Tibial artery (tissue), 4 donors: ENCODE measurements at regions not wholly inside any gene's neighbourhood (a gene's known extent, or its start where the extent isn't known, plus 50 kb on each side); places are given as distances from the start of the nearest gene placed in this dataset.
"Not testable (repeated sequence)": the region's sequence is repeated elsewhere in the genome, so short reads cannot be mapped to it uniquely, and the experiment has no call there.

Source experiments
- DNase-seq, 2 donors: peaks; one replicate each; pipeline ENCODE4 v3.0.0-alpha.2; 2019
- H3K27ac ChIP-seq, 2 donors: fragments of 200-600 bp; sonication (generic) in 1 of 2; 1 replicate in 1 of 2; 2 replicates in 1 of 2; pipeline ENCODE4 v1.5.1; 2018 to 2019; ENCODE audit warnings: mild to moderate bottlenecking in 1 of 2
- H3K27me3 ChIP-seq, 2 donors: fragments of 200-600 bp; sonication (generic) in 1 of 2; one replicate each; pipeline versions ENCODE4 v1.5.1 to v1.6.0; 2016 to 2019
- H3K36me3 ChIP-seq, 3 donors: fragments of 200-600 bp; sonication (generic) in 2 of 3; one replicate each; pipeline ENCODE4 v1.5.1; 2016 to 2019; ENCODE audit warnings: mild to moderate bottlenecking in 2 of 3
- H3K4me1 ChIP-seq, 4 donors: fragments of 200-600 bp; sonication (generic) in 2 of 4; 1 replicate in 3 of 4; 2 replicates in 1 of 4; pipeline ENCODE4 v1.5.1; 2016 to 2019
- H3K4me3 ChIP-seq, 2 donors: fragments of 200-600 bp; sonication (generic) in 1 of 2; 1 replicate in 1 of 2; 2 replicates in 1 of 2; pipeline ENCODE4 v1.5.1; 2018 to 2019; ENCODE audit warnings: mild to moderate bottlenecking in 2 of 2
- H3K9me3 ChIP-seq, 3 donors: fragments of 200-600 bp; sonication (generic) in 1 of 3; one replicate each; pipeline ENCODE4 v1.5.1; 2016 to 2019
- intact Hi-C: fragments of 100-400 bp; cut with DNase I; formaldehyde crosslinking; loops from one replicate; pipeline ENCODE4 v1.15.0; 2023; ENCODE audit warnings: low total_unique reads
- TF ChIP-seq, protein P1 (sequence below), 2 experiments: fragments of 200-600 bp in 1 of 2; fragments of 450-650 bp in 1 of 2; IDR thresholded peaks; one replicate each; pipeline ENCODE4 v1.5.1; 2017 to 2019; ENCODE audit warnings: antibody characterized with exemption in 2 of 2, mild to moderate bottlenecking in 1 of 2, moderate library complexity in 1 of 2

DNA sequence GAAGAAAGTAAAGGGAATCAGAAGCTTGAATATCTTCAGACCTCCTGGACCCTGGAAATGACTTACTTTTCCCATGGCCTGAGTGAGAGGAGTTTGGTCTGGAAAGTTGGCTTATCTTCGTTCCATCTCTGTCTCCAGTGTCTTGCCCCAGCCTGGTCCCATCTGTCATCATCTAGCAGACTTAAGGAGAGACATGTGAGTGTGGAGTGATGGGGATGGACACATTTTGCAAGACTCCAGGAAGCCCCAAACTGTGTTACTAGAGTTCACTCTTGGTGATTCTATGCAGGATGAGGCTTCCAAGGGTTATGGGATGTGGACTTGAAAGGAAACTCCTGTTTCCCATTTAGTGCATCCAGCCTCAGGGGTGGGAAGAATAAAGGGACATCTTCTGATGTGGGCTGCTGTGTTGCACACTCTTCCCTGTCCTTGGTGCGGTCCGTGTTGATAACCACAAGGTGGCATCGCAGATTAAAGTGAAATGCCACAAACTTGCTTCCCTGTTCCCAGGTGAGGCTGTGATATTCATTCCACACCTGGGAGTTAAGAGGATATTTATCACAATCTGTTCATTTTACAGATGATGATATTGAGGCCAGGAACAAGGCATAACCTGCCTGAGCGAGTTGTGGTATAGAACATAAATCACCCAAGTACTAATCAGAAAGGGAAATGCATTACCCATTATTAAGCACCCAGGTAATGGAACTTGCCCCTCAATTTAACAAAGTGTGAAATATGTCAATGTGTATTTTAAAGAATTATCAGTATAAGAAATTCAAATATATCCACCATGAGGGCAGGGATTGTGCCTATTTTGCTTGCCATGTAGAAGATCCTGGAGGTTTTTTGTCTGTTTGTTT lies 269.9 kb upstream of the PAPPA start:
- DNase-seq: no peak
- Histone ChIP-seq H3K27ac (no peak overlapping the region), H3K4me1 (peaks cover 0 to 3% (median 0%) of the 10 kb centered on the region in 4 donors), H3K9me3 (no peaks in the 10 kb centered on the region), H3K36me3 (no peaks in the 10 kb centered on the region), H3K27me3 (peaks cover 0 to 2% of the 10 kb centered on the region in 2 donors), H3K4me3 (no peak overlapping the region)
- TF ChIP-seq, protein P1, sequence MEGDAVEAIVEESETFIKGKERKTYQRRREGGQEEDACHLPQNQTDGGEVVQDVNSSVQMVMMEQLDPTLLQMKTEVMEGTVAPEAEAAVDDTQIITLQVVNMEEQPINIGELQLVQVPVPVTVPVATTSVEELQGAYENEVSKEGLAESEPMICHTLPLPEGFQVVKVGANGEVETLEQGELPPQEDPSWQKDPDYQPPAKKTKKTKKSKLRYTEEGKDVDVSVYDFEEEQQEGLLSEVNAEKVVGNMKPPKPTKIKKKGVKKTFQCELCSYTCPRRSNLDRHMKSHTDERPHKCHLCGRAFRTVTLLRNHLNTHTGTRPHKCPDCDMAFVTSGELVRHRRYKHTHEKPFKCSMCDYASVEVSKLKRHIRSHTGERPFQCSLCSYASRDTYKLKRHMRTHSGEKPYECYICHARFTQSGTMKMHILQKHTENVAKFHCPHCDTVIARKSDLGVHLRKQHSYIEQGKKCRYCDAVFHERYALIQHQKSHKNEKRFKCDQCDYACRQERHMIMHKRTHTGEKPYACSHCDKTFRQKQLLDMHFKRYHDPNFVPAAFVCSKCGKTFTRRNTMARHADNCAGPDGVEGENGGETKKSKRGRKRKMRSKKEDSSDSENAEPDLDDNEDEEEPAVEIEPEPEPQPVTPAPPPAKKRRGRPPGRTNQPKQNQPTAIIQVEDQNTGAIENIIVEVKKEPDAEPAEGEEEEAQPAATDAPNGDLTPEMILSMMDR (IDR thresholded peaks at IDR 0.05): peak; percentile 39 to 49
- intact Hi-C loops: loop anchor here (5.0 kb wide), 1 partner anchor 734 kb away; no protein-coding TSS in a partner anchor

DNA sequence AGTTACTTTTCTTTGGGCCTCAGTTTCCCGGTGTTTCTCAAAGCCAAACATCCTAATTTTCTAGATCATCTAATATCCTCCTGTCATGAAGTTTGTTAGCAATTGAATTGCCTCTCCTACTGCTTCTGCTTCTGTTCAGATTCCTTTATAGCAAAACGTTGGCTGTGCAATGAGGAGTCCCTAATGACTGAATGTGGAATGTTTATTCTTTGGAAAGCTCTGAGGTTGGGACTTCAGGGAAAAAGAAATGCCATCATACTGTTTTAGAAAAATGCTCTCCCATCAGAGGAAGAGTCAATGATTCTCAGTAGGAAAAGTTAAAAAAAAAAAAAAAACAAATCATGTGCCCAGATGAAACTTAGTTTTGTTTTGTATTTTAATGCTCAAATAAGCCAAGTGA lies 268.7 kb upstream of the PAPPA start:
- H3K27ac ChIP-seq: no peak overlapping the region
- intact Hi-C loops: loop anchor here (5.0 kb wide), 1 partner anchor 732 kb away; no protein-coding TSS in a partner anchor
- DNase-seq: no peak
- H3K9me3 ChIP-seq: no peaks in the 10 kb centered on the region
- no peaks in the 10 kb centered on the region for H3K27me3 ChIP-seq
- H3K4me1 ChIP-seq: peaks cover 0 to 3% (median 0%) of the 10 kb centered on the region in 4 donors
- TF ChIP-seq, protein P1 (IDR thresholded peaks at IDR 0.05): no peak
- no peaks in the 10 kb centered on the region for H3K36me3 ChIP-seq
- H3K4me3 ChIP-seq: no peak overlapping the region

DNA sequence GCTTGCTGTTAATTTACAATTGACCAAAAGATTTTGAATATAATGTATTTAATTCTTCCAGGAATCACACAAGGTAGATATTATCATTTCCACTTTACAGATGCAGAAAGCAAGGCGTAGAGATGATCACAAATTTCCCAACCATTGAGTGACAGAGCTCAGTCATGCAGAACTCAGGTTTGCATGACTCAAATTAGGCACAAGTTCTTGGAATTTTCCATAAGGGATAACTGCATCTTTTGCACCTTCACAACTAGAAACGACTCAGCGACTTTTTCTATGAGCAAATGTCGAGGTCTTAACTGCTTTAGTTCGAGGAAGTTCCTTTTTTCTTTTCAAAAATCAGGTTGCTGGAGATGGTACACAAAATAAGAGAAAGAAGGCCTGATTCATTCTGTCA lies 265.5 kb upstream of the PAPPA start:
- TF ChIP-seq, protein P1 (IDR thresholded peaks at IDR 0.05): no peak
- H3K27me3 ChIP-seq: no peaks in the 10 kb centered on the region
- intact Hi-C loops: no loop called here
- H3K9me3 ChIP-seq: no peaks in the 10 kb centered on the region
- H3K4me3 ChIP-seq: no peak overlapping the region
- no peak overlapping the region for H3K27ac ChIP-seq
- peaks cover 0 to 3% (median 0%) of the 10 kb centered on the region in 4 donors for H3K4me1 ChIP-seq
- no peak for DNase-seq
- no peaks in the 10 kb centered on the region for H3K36me3 ChIP-seq

DNA sequence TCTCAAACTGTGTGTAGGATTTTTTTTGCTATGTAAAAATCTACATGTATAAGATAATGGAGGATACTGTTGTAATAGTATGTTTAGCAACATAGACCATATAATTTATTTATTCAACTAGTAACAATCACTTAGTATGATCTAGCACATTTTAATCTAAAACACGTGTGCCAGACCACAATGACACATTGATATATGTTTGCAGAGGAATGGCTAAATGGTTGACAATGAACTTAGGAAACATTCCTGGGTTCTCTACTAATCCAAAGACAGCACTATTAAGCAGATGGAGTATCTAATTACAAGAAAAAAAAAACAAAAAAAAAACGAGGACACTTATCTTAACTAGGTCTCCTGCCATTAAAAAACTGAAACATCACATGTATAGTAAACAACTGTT lies 261.7 kb upstream of the PAPPA start:
- Histone ChIP-seq H3K27me3 (no peaks in the 10 kb centered on the region), H3K4me3 (no peak overlapping the region), H3K27ac (no peak overlapping the region), H3K9me3 (no peaks in the 10 kb centered on the region), H3K36me3 (no peaks in the 10 kb centered on the region), H3K4me1 (no peaks in the 10 kb centered on the region)
- no peak for DNase-seq
- TF ChIP-seq, protein P1 (IDR thresholded peaks at IDR 0.05): no peak
- intact Hi-C loops: no loop called here

DNA sequence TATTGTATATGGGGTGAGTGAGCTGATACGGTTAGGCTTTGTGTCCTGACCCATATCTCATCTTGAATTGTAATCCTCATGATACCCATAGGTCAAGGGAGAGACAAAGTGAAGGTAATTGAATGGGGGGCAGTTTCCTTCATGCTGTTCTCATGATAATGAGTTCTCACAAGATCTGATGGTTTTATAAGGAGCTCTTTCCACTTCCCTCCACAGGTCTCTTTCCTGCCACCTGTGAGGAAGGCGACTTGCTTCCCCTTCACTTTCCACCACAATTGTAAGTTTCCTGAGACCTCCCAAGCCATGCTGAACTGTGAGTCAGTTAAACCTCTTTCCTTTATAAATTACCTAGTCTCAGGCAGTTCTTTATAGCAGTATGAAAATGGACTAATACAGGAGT lies 255.1 kb upstream of the PAPPA start:
- H3K27ac ChIP-seq, DNase-seq, H3K9me3 ChIP-seq, H3K4me1 ChIP-seq, H3K27me3 ChIP-seq, intact Hi-C loops, H3K4me3 ChIP-seq, H3K36me3 ChIP-seq: not testable (repeated sequence)

DNA sequence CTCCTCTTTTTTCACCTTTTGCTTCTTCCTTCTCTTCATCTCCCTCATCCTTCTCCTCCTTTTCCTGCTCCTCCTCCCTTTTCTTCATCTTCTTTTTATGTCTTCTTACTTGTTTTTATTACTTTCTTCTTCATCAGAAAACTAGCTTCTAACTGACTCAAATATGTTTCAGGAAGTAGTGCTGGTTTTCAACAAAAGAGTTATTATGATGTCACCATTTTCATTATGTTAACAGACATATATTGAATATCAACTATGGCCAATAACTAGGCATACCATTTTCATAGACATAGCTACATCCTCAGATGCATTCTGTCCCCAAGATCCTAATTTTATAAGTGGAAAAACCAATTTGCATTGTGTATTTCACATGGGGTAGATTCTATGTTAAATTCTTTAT lies 252.9 kb upstream of the PAPPA start:
- TF ChIP-seq, protein P1 (IDR thresholded peaks at IDR 0.05): no peak
- intact Hi-C loops: no loop called here
- no peaks in the 10 kb centered on the region for H3K9me3 ChIP-seq
- H3K4me3 ChIP-seq: no peak overlapping the region
- peaks cover 0 to 7% (median 0%) of the 10 kb centered on the region in 4 donors for H3K4me1 ChIP-seq
- no peaks in the 10 kb centered on the region for H3K27me3 ChIP-seq
- no peak overlapping the region for H3K27ac ChIP-seq
- no peaks in the 10 kb centered on the region for H3K36me3 ChIP-seq
- DNase-seq: no peak
